Nephron progenitor cell (in vitro differentiated cells): ENCODE measurements at regions not wholly inside any gene's neighbourhood (a gene's known extent, or its start where the extent isn't known, plus 50 kb on each side); places are given as distances from the start of the nearest gene placed in this dataset.

ENCODE experiments used
- DNase-seq: peaks from one replicate; pipeline ENCODE4 v3.0.0; 2021
- H3K27ac Mint-ChIP-seq: 2 replicates; pipeline ENCODE4 v1.8.0; 2021; ENCODE audit warnings: mild to moderate bottlenecking, moderate library complexity, mixed read lengths
- H3K27me3 Mint-ChIP-seq: 2 replicates; pipeline ENCODE4 v1.8.0; 2021; ENCODE audit warnings: mild to moderate bottlenecking, low read depth, mixed read lengths; ENCODE audit not compliant: poor library complexity
- H3K36me3 Mint-ChIP-seq: 2 replicates; pipeline ENCODE4 v1.8.0; 2021; ENCODE audit warnings: low read depth, mixed read lengths
- H3K4me1 Mint-ChIP-seq: 2 replicates; pipeline ENCODE4 v1.8.0; 2021; ENCODE audit warnings: mixed read lengths
- H3K4me3 Mint-ChIP-seq: 2 replicates; pipeline ENCODE4 v1.8.0; 2021; ENCODE audit warnings: mild to moderate bottlenecking, moderate library complexity, mixed read lengths
- H3K9me3 Mint-ChIP-seq: 2 replicates; pipeline ENCODE4 v1.8.0; 2021; ENCODE audit warnings: mild to moderate bottlenecking, moderate library complexity, mixed read lengths
- CTCF ChIP-seq: fragments of 200-600 bp; sonication (generic); IDR thresholded peaks from 2 replicates; pipeline ENCODE4 v1.5.0; 2021; ENCODE audit warnings: antibody characterized with exemption

GRCh38 chr5:29882036-29882435 lies 1311.5 kb upstream of the CDH6 start:
- Mint-ChIP-seq H3K9me3 (no peaks in the 10 kb centered on the region), H3K36me3 (no peaks in the 10 kb centered on the region), H3K27ac (no peak overlapping the region), H3K4me3 (no peak overlapping the region), H3K27me3 (no peaks in the 10 kb centered on the region), H3K4me1 (no peaks in the 10 kb centered on the region)
- TF ChIP-seq CTCF = no peak
- DNase-seq = no peak

- no peak for DNase-seq
- H3K9me3 Mint-ChIP-seq = no peaks in the 10 kb centered on the region
- H3K27me3 Mint-ChIP-seq = no peaks in the 10 kb centered on the region
- no peak overlapping the region for H3K4me3 Mint-ChIP-seq
- TF ChIP-seq CTCF = no peak
- H3K27ac Mint-ChIP-seq = no peak overlapping the region
- no peaks in the 10 kb centered on the region for H3K36me3 Mint-ChIP-seq
- no peaks in the 10 kb centered on the region for H3K4me1 Mint-ChIP-seq
Measured at GRCh38 chr5:29879401-29879800, 1314.1 kb upstream of the CDH6 start.

GRCh38 chr5:29878599-29878998 lies 1314.9 kb upstream of the CDH6 start:
- Mint-ChIP-seq H3K9me3 (no peaks in the 10 kb centered on the region), H3K27ac (no peak overlapping the region), H3K36me3 (no peaks in the 10 kb centered on the region), H3K27me3 (no peaks in the 10 kb centered on the region), H3K4me1 (no peaks in the 10 kb centered on the region), H3K4me3 (no peak overlapping the region)
- TF ChIP-seq CTCF = no peak
- DNase-seq = no peak

GRCh38 chr5:29867155-29867554 lies 1326.3 kb upstream of the CDH6 start:
- no peak overlapping the region for H3K27ac Mint-ChIP-seq
- no peaks in the 10 kb centered on the region for H3K4me1 Mint-ChIP-seq
- H3K36me3 Mint-ChIP-seq = no peaks in the 10 kb centered on the region
- no peak for TF ChIP-seq CTCF
- no peak for DNase-seq
- H3K27me3 Mint-ChIP-seq = no peaks in the 10 kb centered on the region
- H3K9me3 Mint-ChIP-seq = no peaks in the 10 kb centered on the region
- no peak overlapping the region for H3K4me3 Mint-ChIP-seq

- H3K4me3 Mint-ChIP-seq = no peak overlapping the region
- no peaks in the 10 kb centered on the region for H3K4me1 Mint-ChIP-seq
- DNase-seq = no peak
- TF ChIP-seq CTCF = no peak
- H3K27ac Mint-ChIP-seq = no peak overlapping the region
- H3K36me3 Mint-ChIP-seq = no peaks in the 10 kb centered on the region
- H3K9me3 Mint-ChIP-seq = no peaks in the 10 kb centered on the region
- H3K27me3 Mint-ChIP-seq = peaks cover 3% of the 10 kb centered on the region
Measured at GRCh38 chr5:29853711-29854220, 1339.7 kb upstream of the CDH6 start.

- H3K9me3 Mint-ChIP-seq = no peaks in the 10 kb centered on the region
- H3K27ac Mint-ChIP-seq = no peak overlapping the region
- H3K4me1 Mint-ChIP-seq = no peaks in the 10 kb centered on the region
- no peak overlapping the region for H3K4me3 Mint-ChIP-seq
- peaks cover 3% of the 10 kb centered on the region for H3K27me3 Mint-ChIP-seq
- no peak for TF ChIP-seq CTCF
- no peak for DNase-seq
- H3K36me3 Mint-ChIP-seq = no peaks in the 10 kb centered on the region
Measured at GRCh38 chr5:29852329-29852728, 1341.2 kb upstream of the CDH6 start.
